D721Med (cell line): ENCODE measurements at regions not wholly inside any gene's neighbourhood (a gene's known extent, or its start where the extent isn't known, plus 50 kb on each side); places are given as distances from the start of the nearest gene placed in this dataset.

ENCODE experiments used
- DNase-seq: peaks from one replicate; pipeline ENCODE4 v3.0.0; 2011; ENCODE audit warnings: low spot score; ENCODE audit not compliant: insufficient read length
- FAIRE-seq: peaks from 2 replicates; lab custom pipeline; 2011; peaks lifted over from hg19 to GRCh38; lab: Jason Lieb, UNC
- TF ChIP-seq, protein P1 (sequence below): IDR thresholded peaks from 2 replicates; pipeline ENCODE4 v1.5.1; 2012; ENCODE audit warnings: mild to moderate bottlenecking, control low read depth; ENCODE audit not compliant: insufficient read depth; ENCODE audit errors: missing control alignments

- FAIRE-seq (no peak), DNase-seq (no peak)
- TF ChIP-seq, protein P1, sequence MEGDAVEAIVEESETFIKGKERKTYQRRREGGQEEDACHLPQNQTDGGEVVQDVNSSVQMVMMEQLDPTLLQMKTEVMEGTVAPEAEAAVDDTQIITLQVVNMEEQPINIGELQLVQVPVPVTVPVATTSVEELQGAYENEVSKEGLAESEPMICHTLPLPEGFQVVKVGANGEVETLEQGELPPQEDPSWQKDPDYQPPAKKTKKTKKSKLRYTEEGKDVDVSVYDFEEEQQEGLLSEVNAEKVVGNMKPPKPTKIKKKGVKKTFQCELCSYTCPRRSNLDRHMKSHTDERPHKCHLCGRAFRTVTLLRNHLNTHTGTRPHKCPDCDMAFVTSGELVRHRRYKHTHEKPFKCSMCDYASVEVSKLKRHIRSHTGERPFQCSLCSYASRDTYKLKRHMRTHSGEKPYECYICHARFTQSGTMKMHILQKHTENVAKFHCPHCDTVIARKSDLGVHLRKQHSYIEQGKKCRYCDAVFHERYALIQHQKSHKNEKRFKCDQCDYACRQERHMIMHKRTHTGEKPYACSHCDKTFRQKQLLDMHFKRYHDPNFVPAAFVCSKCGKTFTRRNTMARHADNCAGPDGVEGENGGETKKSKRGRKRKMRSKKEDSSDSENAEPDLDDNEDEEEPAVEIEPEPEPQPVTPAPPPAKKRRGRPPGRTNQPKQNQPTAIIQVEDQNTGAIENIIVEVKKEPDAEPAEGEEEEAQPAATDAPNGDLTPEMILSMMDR: no peak
Observed at GRCh38 chr13:104485571-104485970, 1419.4 kb upstream of the SLC10A2 start.

DNA sequence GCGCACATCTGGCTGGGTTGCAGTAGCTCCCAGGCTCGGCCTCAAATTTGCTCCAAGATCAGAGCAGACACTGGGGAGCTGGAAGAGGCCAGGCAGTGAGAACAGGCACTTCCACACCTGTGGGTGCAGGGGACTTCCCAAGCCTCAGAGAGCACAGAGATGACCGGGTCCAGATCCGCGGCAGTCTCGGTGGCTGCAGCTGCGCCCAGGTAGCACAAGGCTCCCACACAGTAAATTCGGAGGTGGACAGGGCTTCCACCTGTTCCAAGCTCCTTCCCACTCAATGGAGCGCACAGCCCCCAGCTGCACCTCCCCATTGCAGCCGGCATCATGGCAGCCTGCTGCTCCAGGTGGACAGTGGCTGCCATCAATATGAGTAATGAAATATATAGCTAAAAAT, 1417.4 kb upstream of the SLC10A2 start:
- FAIRE-seq (no peak), DNase-seq (no peak)

GRCh38 chr13:104477261-104477660, 1411.0 kb upstream of the SLC10A2 start:
- TF ChIP-seq, protein P1: no peak
- no peak for DNase-seq
- FAIRE-seq: no peak

More for the DNA sequence above, 1417.4 kb upstream of the SLC10A2 start:
- TF ChIP-seq, protein P1: no peak

GRCh38 chr13:104473936-104474335, 1407.7 kb upstream of the SLC10A2 start:
- FAIRE-seq (no peak), DNase-seq (no peak)
- TF ChIP-seq, protein P1: no peak

GRCh38 chr13:104466016-104466415, 1399.8 kb upstream of the SLC10A2 start:
- TF ChIP-seq, protein P1: no peak
- FAIRE-seq: peak; percentile 25
- DNase-seq: no peak

DNA sequence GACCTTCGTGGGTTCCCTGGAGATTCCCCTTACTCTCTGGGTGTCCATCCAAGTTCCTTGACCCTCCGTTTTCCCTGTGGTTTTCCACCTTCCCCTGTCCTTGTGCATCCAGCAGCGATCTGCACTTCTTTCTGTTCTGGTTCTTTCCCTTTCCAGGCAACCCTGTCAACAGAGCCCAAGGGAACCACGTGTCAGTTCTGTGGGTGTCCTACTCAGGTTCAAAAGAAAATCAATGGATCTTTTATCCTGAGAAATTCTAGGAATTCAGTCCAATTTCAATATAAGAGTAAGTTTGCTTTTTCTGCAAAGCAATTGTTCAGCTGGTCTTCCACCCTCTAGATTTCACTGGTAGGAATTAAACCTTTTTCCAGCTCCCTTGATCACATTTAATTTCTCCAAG, 1394.8 kb upstream of the SLC10A2 start:
- DNase-seq (no peak), FAIRE-seq (no peak)
- TF ChIP-seq, protein P1: no peak

DNA sequence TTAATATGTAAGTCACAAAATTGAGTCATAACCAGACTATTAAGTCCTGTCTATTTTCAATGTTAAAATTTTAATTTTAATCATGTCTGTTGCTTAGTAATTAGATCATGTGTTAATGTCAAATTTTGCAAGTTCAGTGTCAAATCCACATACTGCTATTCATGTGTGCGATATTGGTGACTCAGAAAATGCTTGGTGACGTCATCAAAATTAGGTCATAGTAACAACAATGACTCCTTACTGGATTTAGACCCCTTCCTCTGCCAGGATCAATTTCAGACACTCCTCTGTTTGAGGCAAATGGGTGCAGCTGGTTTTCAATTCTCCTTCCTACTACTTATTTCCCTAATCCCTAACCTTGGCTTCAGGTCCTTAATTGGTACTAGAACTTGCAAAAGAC, 1394.3 kb upstream of the SLC10A2 start:
- DNase-seq (no peak), FAIRE-seq (peak; percentile 16)
- TF ChIP-seq, protein P1: no peak
